ENCODE measurements at regions not wholly inside any gene's neighbourhood (a gene's known extent, or its start where the extent isn't known, plus 50 kb on each side); places are given as distances from the start of the nearest gene placed in this dataset.

- DNase-seq = no peak
Measured at GRCh38 chr13:79749984-79750551, 269.1 kb downstream of the NDFIP2 start.

GRCh38 chr13:79749566-79749965 lies 268.6 kb downstream of the NDFIP2 start:
- no peak for DNase-seq

GRCh38 chr13:79745081-79745480 lies 264.1 kb downstream of the NDFIP2 start:
- DNase-seq = no peak

GRCh38 chr13:79742923-79743322 lies 262.0 kb downstream of the NDFIP2 start:
- no peak for DNase-seq

DNA sequence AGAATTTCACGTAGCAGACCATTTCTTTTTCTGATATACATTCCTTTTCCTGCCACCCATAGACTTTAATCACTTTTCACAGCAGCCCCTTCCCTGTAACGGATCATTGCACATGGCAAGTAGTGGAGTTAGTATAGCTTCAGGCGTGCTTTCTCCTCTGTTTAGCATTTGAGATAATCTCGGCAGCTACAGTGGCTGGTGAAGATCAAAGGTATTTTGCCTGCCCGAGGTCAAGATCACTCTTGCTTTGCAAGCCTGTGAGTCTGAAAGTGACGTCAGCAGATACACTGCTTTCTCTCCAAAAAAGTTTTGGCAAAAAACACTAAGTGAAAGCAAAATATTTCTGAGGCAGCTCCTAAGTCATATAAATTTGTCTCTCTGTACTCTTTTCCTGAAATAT lies 260.0 kb downstream of the NDFIP2 start:
- no peak for DNase-seq

- DNase-seq = no peak
Measured at GRCh38 chr13:79736356-79736755, 255.4 kb downstream of the NDFIP2 start.

GRCh38 chr13:79735228-79735627 lies 254.3 kb downstream of the NDFIP2 start:
- DNase-seq = no peak

DNA sequence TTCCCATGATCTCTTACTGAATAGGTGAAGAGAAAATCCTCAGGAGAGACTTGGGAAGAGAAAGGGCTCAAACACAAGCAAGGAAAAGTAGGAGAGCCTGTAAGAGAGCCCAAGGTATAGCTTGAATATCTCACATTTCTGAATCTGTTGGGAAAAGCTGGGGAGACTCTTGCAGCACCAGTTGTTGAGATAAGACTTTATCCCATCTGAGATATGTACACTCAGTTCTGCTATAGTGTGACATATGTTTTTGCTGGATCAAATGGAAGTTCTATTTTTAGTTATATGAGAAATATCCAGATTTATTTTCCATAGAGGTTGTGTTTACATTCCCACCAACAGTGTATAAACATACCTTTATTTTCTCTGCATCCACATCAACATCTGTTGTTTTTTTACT lies 246.1 kb downstream of the NDFIP2 start:
- no peak for DNase-seq

DNA sequence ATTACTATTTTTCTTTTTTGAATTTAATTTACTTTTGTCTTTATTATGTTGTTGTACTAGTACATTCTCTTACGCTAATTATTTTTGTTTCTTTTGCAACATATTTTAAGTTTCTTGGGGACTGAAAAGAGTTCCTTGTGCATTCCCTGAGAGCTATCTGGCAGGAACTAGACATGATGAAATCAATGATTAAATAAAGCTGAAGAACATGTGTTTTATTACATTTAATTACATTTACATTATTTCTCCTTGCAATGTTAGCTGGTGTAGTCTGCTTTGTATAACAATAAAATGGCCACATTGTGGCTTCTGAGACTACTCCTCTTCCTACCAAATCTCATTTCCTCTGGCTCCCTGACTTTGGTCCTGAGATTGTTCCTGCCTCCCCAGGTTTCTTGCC lies 244.9 kb downstream of the NDFIP2 start:
- DNase-seq = no peak

DNA sequence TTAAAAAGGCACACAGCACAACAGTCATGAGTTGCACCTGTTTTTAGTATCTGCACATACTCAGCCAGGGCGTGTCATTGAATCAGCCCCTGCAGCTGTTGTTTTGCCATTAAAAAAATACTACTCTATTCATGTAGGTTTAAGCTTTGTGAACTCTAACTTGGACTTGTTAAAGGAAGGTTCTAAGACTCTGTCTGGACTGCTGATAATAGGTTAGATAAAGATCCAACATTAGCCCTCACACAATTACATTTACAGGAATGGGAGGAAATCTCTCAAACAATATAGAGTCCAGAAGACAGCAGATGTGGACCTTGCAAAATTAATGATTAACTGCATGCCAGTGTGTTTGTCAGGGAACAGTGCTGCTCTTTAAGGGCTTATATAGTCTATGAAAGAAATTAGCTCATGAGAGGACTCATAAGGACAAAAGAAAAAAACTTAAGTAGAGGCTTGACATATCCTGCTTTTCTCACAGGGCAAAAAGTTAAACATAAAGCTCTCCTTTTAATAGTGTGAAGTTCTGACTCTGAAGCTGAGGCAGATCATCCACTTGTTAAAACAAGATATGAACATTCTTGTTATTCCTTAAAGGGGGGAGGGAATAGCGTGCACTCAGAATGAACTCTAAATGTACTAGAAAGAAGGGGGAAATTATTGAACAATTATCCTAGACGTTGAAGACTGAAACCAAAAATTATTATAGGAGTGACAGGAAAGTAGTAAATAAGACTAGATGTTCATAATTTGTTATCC lies 243.6 kb downstream of the NDFIP2 start:
- DNase-seq = no peak

GRCh38 chr13:79723519-79724024 lies 242.6 kb downstream of the NDFIP2 start:
- no peak for DNase-seq

- DNase-seq = no peak
Measured at GRCh38 chr13:79722885-79723445, 242.0 kb downstream of the NDFIP2 start.

DNA sequence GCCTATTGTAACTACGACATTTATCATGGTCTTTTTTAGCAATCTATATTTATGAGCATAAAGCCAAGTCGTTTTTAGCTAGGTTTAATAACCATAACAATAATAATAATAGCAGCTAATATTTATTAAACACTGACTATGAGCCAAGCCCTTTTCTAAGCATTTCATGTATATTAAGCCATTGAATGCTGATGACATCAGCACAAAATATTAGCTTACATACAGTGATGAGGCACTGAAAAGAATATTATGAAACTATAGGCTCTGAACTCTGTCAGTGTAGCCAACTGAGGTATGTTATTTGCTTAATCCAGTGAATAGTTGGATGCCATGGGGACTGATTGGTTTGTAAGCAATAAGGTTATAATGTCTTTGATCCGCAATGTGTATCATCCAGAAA lies 235.2 kb downstream of the NDFIP2 start:
- no peak for DNase-seq

DNA sequence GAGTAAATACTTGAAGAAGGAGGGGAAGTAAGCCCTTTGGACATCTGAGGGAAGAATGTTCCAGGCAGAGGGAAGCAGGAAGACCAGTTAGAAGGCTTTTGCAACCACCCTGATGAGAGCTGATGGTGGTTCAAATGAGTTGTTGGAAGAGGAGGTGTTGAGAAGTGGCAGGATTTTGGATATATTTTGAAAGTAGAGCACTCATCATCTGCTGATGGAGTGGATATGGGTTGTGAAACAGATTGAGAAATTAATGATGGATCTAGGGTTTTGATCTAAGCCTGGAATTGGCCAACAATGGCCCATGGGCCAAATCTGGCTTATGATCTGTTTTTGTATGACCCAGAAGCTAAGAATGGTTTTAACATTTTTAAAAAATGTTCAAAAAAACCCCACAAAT lies 230.7 kb downstream of the NDFIP2 start:
- DNase-seq = peak in 1 of 2 experiments; percentile 8

GRCh38 chr13:79710376-79710775 lies 229.4 kb downstream of the NDFIP2 start:
- peak; percentile 92 to 93 for DNase-seq

- no peak for DNase-seq
Measured at GRCh38 chr13:79709471-79709870, 228.5 kb downstream of the NDFIP2 start.

- DNase-seq = no peak
Measured at GRCh38 chr13:79703772-79704171, 222.8 kb downstream of the NDFIP2 start.

DNA sequence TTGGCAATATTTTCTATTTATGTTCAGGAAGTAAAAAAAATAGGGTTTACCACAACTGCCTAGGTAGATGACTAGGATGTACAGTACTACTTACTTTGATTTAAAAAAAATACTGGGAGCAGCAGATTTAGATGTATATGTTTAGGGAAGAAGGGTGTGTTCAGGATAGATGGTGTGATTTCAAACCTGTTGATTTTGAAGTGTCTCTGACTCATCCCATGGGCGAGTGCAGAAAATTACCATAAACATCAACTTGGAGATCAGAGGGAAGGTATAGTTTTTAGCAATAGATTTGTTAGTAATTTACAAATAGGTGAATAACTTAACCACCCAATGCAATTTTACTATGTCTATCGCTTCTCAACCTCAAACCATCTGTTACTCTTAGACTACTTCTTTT lies 214.8 kb downstream of the NDFIP2 start:
- DNase-seq = no peak

DNA sequence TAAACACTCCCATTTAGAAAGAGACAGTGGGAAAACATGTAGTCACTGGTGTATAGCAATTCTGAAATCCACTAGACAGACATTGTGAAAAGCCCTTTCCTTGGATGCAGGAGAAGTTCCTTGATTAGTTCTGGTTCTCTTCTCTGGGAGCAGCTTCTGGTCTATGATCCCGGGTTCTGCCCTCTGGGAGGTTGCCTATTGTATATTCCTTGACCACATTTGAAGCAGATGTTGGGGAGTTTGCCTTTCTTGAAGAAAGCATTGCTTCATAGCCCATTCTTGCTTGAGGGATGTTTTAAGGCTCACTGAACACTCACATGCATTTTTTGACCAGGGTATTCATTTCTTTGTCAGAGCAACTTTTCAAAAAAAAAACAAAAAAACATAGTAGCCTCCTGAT lies 211.9 kb downstream of the NDFIP2 start:
- DNase-seq = no peak

GRCh38 chr13:79691826-79692225 lies 210.9 kb downstream of the NDFIP2 start:
- no peak for DNase-seq

GRCh38 chr13:79688741-79689140 lies 207.8 kb downstream of the NDFIP2 start:
- DNase-seq = no peak

DNA sequence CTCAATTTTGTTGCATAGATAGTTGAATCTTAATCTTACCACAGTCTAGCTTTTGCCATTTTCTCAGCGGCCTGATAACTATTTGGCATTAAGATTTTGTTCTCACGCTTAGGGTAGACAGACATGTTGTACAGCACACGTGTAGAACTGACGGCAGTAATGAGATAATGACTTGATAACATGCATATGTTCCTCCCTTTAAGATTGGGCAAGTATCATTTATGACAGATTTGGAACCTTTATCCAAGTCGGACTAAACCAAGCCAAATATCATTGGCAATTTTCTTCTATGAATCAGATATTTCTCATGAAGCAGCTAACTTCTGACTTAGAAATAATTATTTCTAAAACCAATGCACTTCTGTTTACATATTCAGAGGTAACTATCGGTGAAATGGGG lies 205.5 kb downstream of the NDFIP2 start:
- DNase-seq = no peak

DNA sequence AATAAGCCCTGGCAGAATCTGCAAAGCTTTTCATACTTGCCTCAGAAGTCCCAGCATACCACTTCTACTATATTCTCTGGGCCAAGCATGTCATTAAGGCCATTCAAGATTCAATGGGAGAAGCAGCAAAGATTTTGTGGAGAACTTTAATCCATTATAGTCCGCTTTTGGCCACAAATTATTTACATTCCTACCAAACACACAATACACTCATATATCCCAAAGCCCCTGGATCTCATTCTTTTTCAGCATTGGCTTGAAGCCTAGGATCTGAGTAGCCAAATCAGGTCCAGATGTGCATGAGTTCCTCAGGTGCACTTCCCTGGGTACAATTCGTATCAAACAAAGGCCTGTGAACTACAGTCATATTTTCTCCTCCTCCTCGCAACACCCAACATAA lies 203.4 kb downstream of the NDFIP2 start:
- DNase-seq = no peak

- DNase-seq = no peak
Measured at GRCh38 chr13:79682164-79682563, 201.2 kb downstream of the NDFIP2 start.
